KMS-11 (cell line): ENCODE measurements at regions not wholly inside any gene's neighbourhood (a gene's known extent, or its start where the extent isn't known, plus 50 kb on each side); places are given as distances from the start of the nearest gene placed in this dataset.

Experiments
- H2AFZ ChIP-seq: fragments of 200-600 bp; sonication (generic); 2 replicates; pipeline ENCODE4 v1.6.1; 2016; ENCODE audit warnings: antibody characterized with exemption, mixed run types, low read depth
- H3K27ac ChIP-seq: fragments of 200-600 bp; sonication (generic); 2 replicates; pipeline ENCODE4 v1.6.1; 2016; ENCODE audit warnings: mild to moderate bottlenecking, mixed run types
- H3K27me3 ChIP-seq: fragments of 200-600 bp; sonication (generic); 2 replicates; pipeline ENCODE4 v1.6.1; 2017; ENCODE audit warnings: mild to moderate bottlenecking, low read depth, mixed run types, moderate library complexity; ENCODE audit not compliant: insufficient read depth
- H3K36me3 ChIP-seq: fragments of 200-600 bp; sonication (generic); 2 replicates; pipeline ENCODE4 v1.6.1; 2017; ENCODE audit warnings: mild to moderate bottlenecking, mixed run types; ENCODE audit not compliant: insufficient read depth
- H3K4me1 ChIP-seq: fragments of 200-600 bp; sonication (generic); 2 replicates; pipeline ENCODE4 v1.6.1; 2016; ENCODE audit warnings: mild to moderate bottlenecking, low read depth, mixed run types; ENCODE audit not compliant: poor library complexity, severe bottlenecking
- H3K4me2 ChIP-seq: fragments of 200-600 bp; sonication (generic); 2 replicates; pipeline ENCODE4 v1.7.0; 2016; ENCODE audit warnings: mild to moderate bottlenecking, mixed run types
- H3K4me3 ChIP-seq: fragments of 200-600 bp; sonication (generic); IDR thresholded peaks from 2 replicates; pipeline ENCODE4 v1.6.1; 2017; ENCODE audit warnings: low read depth, low read length, mixed read lengths; ENCODE audit not compliant: insufficient read depth
- H3K79me2 ChIP-seq: fragments of 200-600 bp; sonication (generic); 2 replicates; pipeline ENCODE4 v1.6.1; 2016; ENCODE audit warnings: low read depth, mixed run types; ENCODE audit not compliant: insufficient read depth
- H3K9ac ChIP-seq: fragments of 200-600 bp; sonication (generic); 2 replicates; pipeline ENCODE4 v1.6.1; 2016; ENCODE audit warnings: mild to moderate bottlenecking, mixed run types
- H4K20me1 ChIP-seq: fragments of 200-600 bp; sonication (generic); 2 replicates; pipeline ENCODE4 v1.6.1; 2016; ENCODE audit warnings: mild to moderate bottlenecking, mixed run types; ENCODE audit not compliant: insufficient read depth
- TF ChIP-seq, protein P1 (sequence below): fragments of 200-600 bp; sonication (generic); conservative IDR thresholded peaks from 2 replicates; pipeline ENCODE4 v1.6.1; 2017; ENCODE audit warnings: low read depth, mild to moderate bottlenecking, antibody characterized with exemption, low read length, moderate library complexity, mixed read lengths

DNA sequence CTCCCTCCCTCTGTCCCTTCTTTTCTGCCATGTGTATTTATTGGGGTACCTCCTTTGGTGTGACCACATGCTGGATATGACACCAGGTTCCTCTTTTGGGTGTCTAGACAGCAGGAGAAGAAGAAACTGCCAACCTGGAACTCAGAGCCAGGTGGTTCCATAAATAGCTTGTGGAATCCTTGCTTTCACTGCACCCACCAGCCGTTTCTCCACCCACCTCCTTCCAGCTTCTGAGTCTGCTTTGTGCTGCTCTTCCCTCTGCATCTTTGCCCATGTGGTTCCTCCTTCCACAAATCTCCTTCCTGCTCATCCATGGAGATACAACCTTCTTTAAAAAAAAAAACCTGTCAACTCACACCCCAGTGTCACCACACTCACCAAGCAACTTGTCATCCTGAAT lies 80.2 kb upstream of the SKOR2 start:
- H3K4me1 ChIP-seq = no peaks in the 10 kb centered on the region
- H3K27ac ChIP-seq = no peak overlapping the region
- no peaks in the 10 kb centered on the region for H3K27me3 ChIP-seq
- H3K79me2 ChIP-seq = no peaks in the 10 kb centered on the region
- H2AFZ ChIP-seq = no peak overlapping the region
- no peaks in the 10 kb centered on the region for H3K36me3 ChIP-seq
- H3K4me2 ChIP-seq = no peak overlapping the region
- H3K9ac ChIP-seq = no peak overlapping the region
- H3K4me3 ChIP-seq = no peak overlapping the region
- no peaks in the 10 kb centered on the region for H4K20me1 ChIP-seq
- TF ChIP-seq, protein P1, sequence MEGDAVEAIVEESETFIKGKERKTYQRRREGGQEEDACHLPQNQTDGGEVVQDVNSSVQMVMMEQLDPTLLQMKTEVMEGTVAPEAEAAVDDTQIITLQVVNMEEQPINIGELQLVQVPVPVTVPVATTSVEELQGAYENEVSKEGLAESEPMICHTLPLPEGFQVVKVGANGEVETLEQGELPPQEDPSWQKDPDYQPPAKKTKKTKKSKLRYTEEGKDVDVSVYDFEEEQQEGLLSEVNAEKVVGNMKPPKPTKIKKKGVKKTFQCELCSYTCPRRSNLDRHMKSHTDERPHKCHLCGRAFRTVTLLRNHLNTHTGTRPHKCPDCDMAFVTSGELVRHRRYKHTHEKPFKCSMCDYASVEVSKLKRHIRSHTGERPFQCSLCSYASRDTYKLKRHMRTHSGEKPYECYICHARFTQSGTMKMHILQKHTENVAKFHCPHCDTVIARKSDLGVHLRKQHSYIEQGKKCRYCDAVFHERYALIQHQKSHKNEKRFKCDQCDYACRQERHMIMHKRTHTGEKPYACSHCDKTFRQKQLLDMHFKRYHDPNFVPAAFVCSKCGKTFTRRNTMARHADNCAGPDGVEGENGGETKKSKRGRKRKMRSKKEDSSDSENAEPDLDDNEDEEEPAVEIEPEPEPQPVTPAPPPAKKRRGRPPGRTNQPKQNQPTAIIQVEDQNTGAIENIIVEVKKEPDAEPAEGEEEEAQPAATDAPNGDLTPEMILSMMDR = no peak

DNA sequence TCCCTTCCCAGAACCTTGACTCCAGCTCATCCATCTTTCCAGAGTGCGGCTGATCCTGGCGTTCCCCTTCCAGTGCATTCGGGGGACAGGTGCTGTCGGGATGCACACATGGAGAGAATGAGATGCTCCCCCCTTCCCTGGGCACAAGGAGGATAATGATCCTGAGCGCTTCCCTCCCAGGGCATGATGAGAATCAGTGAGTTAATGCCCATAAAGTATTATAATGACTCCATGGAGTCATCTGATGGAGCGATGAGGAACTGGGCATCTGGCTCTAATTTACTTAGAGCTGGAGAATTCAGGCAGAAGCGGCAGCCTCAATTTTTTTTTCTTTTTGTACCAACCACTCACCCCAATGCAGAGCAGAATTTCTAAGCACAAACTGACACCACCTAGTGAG lies 79.6 kb upstream of the SKOR2 start:
- no peaks in the 10 kb centered on the region for H3K27me3 ChIP-seq

DNA sequence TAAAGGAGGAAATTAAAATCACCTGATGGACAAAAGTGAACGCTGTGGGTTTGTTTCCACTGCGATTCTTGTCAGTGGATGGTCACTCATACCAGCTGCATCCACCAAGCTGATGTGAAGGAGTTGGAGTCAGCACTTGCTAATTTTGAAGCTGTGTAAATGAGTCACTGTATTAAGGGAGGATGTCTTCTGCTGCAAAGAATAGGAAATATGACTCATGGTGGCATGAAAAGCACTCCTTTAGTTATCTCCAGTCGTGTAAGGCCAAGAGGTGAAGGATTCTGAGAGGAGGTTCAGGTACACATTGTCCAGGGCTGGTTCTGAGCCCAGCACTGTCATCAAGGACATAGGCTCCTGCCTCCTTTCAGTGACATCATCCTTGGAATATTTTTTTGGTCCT lies 71.7 kb upstream of the SKOR2 start:
- Histone ChIP-seq H2AFZ (no peak overlapping the region), H3K36me3 (no peaks in the 10 kb centered on the region), H3K27ac (no peak overlapping the region), H3K79me2 (no peaks in the 10 kb centered on the region), H4K20me1 (no peaks in the 10 kb centered on the region), H3K27me3 (no peaks in the 10 kb centered on the region), H3K9ac (no peak overlapping the region), H3K4me3 (no peak overlapping the region), H3K4me2 (no peak overlapping the region), H3K4me1 (no peaks in the 10 kb centered on the region)
- TF ChIP-seq, protein P1 = no peak

More for the DNA sequence above, 79.6 kb upstream of the SKOR2 start:
- Histone ChIP-seq H3K4me2 (no peak overlapping the region), H3K4me3 (no peak overlapping the region), H2AFZ (no peak overlapping the region), H3K4me1 (no peaks in the 10 kb centered on the region), H3K9ac (no peak overlapping the region), H4K20me1 (no peaks in the 10 kb centered on the region), H3K79me2 (no peaks in the 10 kb centered on the region), H3K36me3 (no peaks in the 10 kb centered on the region), H3K27ac (no peak overlapping the region)
- TF ChIP-seq, protein P1 = no peak

DNA sequence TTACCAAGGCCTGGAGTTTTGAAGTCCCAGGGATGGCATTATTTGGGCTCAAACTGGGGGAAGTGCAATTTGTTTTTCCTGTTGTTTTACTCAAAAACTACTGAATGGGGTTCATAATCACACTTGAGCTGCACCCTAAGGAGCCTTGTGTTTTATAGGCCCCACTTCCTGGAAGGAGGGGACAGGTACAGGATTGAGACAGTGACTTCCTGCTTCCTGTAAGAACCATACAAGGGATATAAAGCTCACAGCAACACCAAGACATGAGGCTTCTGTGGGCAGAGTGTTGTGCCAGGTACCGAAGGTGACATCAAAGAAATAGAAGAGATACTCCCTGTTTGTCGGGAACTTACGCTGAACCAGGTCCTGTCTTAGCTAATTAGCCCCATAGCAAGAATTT lies 70.4 kb upstream of the SKOR2 start:
- TF ChIP-seq, protein P1 = no peak
- H4K20me1 ChIP-seq = no peaks in the 10 kb centered on the region
- no peak overlapping the region for H3K9ac ChIP-seq
- no peak overlapping the region for H2AFZ ChIP-seq
- H3K27me3 ChIP-seq = no peaks in the 10 kb centered on the region
- H3K27ac ChIP-seq = no peak overlapping the region
- H3K36me3 ChIP-seq = no peaks in the 10 kb centered on the region
- H3K4me1 ChIP-seq = no peaks in the 10 kb centered on the region
- H3K79me2 ChIP-seq = no peaks in the 10 kb centered on the region
- no peak overlapping the region for H3K4me2 ChIP-seq
- no peak overlapping the region for H3K4me3 ChIP-seq
